T-helper 17 cell (primary cell): ENCODE measurements at regions not wholly inside any gene's neighbourhood (a gene's known extent, or its start where the extent isn't known, plus 50 kb on each side); places are given as distances from the start of the nearest gene placed in this dataset.

Experiments used
- ATAC-seq: fragments of 150-1000 bp; cut with Tn5 transposase; 2 replicates; pipeline ENCODE4 v1.10.0; 2021; ENCODE audit warnings: mild to moderate bottlenecking, moderate library complexity
- DNase-seq, 3 donors: peaks; one replicate each; pipeline versions ENCODE4 v3.0.0 to v3.0.0-alpha.2; 2020 to 2021
- H3K9me3 ChIP-seq: one replicate; pipeline ENCODE4 v1.7.0; 2013; ENCODE audit warnings: low read length, mild to moderate bottlenecking; ENCODE audit not compliant: control insufficient read depth, poor library complexity, severe bottlenecking
- H3K27ac Mint-ChIP-seq: one replicate; pipeline ENCODE4 v1.8.0; 2022; ENCODE audit warnings: mild to moderate bottlenecking, moderate library complexity, mixed read lengths
- H3K27me3 Mint-ChIP-seq: one replicate; pipeline ENCODE4 v1.8.0; 2022; ENCODE audit warnings: mixed read lengths
- H3K36me3 Mint-ChIP-seq: one replicate; pipeline ENCODE4 v1.8.0; 2022; ENCODE audit warnings: low read depth, mixed read lengths
- H3K4me1 Mint-ChIP-seq: one replicate; pipeline ENCODE4 v1.8.0; 2022; ENCODE audit warnings: mild to moderate bottlenecking, mixed read lengths
- H3K4me3 Mint-ChIP-seq: one replicate; pipeline ENCODE4 v1.8.0; 2022; ENCODE audit warnings: mild to moderate bottlenecking, moderate library complexity, mixed read lengths

DNA sequence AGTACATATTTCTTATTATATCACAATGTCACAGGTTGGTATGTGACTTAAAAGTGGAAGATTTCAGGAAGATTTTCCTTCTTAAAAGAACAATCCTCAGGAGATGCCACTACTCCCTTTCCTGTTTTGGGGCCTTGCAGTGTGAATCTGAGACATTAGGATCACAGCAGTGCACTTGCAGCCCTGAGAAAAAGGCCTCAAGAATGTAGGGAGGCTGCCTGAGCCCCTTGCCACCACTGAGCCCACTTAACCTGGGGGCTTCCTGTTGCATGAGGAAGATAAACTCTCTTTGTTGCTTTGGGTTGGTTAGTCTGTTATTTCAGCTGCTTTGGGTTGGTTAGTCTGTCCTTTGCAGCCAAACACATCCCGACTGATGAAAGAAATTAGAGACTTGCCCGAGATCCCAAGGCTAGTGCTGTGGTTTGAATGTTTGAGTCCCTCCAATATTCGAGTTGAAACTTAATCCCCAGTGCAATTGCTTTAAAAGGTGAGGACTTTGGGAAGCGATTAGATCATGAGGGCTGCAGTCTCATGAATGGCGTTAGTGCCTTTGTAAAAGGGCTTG, 151.3 kb upstream of the SP4 start:
- Mint-ChIP-seq H3K4me1 (no peaks in the 10 kb centered on the region), H3K27me3 (no peaks in the 10 kb centered on the region), H3K36me3 (no peaks in the 10 kb centered on the region), H3K27ac (no peak overlapping the region), H3K4me3 (no peak overlapping the region)
- ATAC-seq: no peak
- DNase-seq: no peak
- no peaks in the 10 kb centered on the region for H3K9me3 ChIP-seq

DNA sequence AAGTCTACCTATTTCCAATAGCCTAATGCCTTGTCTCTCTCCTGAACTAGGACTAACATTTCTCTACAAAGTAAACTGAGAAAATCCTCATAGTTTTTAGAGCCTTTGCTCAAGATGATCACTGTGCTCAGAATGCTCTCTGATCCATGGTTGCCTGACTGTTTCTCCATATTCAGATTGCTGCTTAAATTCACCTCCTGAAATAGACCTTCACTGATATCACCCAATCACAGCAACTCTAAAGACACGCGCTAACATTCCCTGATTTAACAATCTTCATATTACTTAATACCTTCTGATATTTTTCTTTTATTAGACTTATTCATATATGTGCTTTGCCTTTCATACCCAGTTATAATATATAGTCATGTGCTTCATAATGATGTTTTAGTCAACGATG, 148.9 kb upstream of the SP4 start:
- no peak for DNase-seq
- no peaks in the 10 kb centered on the region for H3K9me3 ChIP-seq
- Mint-ChIP-seq H3K36me3 (no peaks in the 10 kb centered on the region), H3K27me3 (no peaks in the 10 kb centered on the region), H3K27ac (no peak overlapping the region), H3K4me3 (no peak overlapping the region), H3K4me1 (no peaks in the 10 kb centered on the region)
- ATAC-seq: no peak

DNA sequence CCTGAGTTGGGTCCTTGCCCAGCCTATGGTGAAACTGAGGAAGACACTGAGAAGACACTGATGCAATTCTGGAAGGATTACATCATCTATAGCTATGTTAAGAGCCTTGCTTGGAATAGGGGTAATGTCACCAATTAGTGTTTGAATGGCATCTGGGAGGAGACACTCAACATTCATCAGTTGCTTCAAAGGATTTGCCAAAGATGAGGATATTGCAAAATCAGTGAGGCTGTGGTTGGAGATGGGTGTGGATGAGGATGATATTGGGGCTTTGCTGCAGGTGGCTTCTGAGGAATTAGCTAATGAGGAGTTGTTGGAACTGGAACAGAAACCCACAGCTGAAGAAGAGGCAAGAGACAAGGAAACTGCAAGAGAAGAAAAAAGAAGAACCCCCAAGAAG, 146.7 kb upstream of the SP4 start:
- no peak overlapping the region for H3K4me3 Mint-ChIP-seq
- H3K27ac Mint-ChIP-seq: no peak overlapping the region
- ATAC-seq: no peak
- H3K27me3 Mint-ChIP-seq: no peaks in the 10 kb centered on the region
- H3K4me1 Mint-ChIP-seq: no peaks in the 10 kb centered on the region
- no peak for DNase-seq
- no peaks in the 10 kb centered on the region for H3K9me3 ChIP-seq
- H3K36me3 Mint-ChIP-seq: no peaks in the 10 kb centered on the region

DNA sequence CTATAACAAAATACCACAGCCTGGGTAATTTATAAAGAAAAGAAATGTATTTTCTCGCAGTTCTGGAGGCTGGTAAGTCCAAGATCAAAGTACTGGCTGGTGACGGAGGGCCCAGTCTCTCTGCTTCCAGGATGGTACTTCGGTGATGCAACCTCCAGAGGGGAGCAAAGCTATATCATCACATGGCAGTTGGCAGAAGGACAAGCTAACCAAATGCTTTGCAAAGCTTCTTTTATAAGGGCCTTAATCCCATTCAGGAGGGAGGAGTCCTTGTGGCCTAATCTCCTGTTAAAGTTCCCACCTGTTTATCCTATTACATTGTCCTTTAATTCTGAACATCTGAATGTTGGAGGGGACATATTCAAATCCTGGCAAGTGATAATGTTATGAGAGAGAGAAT, 134.1 kb upstream of the SP4 start:
- H3K9me3 ChIP-seq: no peaks in the 10 kb centered on the region
- Mint-ChIP-seq H3K4me3 (no peak overlapping the region), H3K27ac (no peak overlapping the region), H3K4me1 (no peaks in the 10 kb centered on the region), H3K36me3 (peaks cover 2% of the 10 kb centered on the region), H3K27me3 (peaks cover 7% of the 10 kb centered on the region)
- ATAC-seq (no peak), DNase-seq (no peak)

DNA sequence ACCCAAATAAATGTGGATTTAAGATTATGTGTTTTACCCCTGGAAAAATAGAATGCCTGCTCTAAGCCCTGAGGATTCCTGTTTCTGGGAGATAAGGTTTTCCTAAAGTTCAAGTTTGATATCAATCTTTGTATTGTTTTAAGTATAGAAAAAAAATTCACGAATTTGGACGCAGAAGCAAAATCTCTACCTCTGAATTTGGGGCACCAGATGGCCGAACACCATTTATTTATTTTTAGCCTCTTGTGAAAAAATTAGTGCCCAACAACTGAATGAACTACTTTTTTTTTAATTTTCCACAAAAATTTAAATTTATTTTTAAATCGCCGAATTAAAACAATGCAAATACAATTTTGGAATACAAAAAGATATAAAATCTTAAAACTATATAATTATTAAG, 128.1 kb upstream of the SP4 start:
- no peaks in the 10 kb centered on the region for H3K9me3 ChIP-seq
- Mint-ChIP-seq H3K4me3 (no peak overlapping the region), H3K36me3 (peaks cover under 1% of the 10 kb centered on the region), H3K27ac (no peak overlapping the region), H3K4me1 (no peaks in the 10 kb centered on the region), H3K27me3 (peaks cover 3% of the 10 kb centered on the region)
- ATAC-seq (no peak), DNase-seq (no peak)

DNA sequence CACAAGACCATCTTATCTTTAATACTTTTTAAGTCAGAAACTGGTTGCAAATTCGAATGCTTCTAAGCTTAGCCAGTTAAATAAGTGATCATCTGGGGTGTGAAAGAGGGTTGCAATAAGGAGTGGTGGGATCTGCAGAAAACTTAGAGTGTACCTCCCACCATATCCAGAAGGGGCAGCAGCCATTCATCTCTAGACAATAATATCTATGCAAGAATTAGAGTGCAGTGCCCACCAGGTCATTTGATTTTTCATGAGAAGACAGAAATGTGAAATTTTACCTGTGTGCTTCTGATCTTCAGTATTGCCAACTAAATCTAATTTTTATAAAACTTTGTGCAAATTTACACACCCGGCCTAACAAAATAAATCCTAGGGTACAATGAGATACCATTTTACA, 127.2 kb upstream of the SP4 start:
- Mint-ChIP-seq H3K27ac (no peak overlapping the region), H3K4me3 (no peak overlapping the region), H3K27me3 (no peaks in the 10 kb centered on the region), H3K36me3 (no peaks in the 10 kb centered on the region), H3K4me1 (no peaks in the 10 kb centered on the region)
- no peak for ATAC-seq
- no peaks in the 10 kb centered on the region for H3K9me3 ChIP-seq
- DNase-seq: no peak

DNA sequence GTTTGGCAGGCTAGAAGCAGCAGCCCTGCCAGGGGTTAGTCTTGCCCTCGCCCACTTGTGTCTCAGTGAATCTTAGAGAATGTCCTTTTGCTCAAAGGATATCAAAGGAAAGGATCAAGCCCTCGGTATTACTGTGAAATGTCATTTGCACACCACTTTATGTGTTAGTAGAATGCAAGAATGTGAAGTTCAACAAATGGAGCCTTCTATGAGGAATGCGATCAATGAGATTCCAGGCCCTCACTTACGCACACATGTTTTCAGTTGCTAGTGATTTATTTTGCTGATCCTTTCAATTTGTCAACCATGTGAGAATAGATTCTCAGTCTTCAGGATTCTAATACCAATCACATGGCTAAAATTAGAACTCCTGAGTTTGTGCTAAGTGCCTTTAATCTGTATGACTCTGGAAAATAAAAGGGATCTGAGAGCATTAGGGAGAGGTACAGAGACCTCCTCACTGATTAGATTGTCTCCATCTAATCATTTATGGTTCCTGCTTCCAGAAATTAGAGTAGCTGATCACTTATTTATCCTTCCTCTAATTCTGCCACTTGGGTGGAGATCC, 123.0 kb upstream of the SP4 start:
- no peaks in the 10 kb centered on the region for H3K9me3 ChIP-seq
- Mint-ChIP-seq H3K4me3 (no peak overlapping the region), H3K36me3 (no peaks in the 10 kb centered on the region), H3K4me1 (no peaks in the 10 kb centered on the region), H3K27ac (no peak overlapping the region), H3K27me3 (no peaks in the 10 kb centered on the region)
- DNase-seq (no peak), ATAC-seq (no peak)

DNA sequence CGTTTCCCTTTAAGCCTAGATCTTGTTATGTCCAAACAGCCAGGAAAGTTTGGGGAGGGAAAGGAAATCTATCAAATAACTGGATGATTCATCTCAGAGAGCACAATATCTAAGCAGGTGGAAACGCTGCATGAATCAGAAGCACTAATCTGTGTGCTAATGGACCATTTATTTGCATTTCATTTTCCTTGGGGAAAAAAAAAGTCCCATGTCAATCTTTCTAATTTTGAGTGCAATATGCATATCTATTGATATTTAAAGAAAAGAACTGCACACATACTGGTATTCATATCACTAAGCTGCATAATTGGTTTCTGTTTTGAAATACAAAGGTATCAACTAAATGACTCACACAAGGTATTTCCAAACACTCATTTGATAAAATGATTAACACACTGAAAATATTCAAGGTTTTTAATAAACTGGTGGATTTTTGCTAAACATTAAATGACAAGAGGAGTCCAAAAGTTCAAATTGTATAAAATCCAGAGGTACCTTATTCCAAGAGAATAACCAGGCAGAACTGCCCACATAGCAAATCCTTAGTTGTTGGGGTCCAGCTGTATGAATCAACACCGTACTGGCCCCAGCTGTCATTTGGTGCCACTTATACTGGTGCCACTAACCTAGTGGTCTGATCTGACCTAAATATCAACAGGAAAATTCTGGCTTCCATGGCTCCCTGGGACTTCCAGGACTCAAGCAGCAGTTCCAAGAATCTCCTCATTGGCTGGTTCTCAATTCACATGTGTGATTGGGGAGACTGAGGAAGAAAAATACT, 122.2 kb upstream of the SP4 start:
- H3K9me3 ChIP-seq: no peaks in the 10 kb centered on the region
- Mint-ChIP-seq H3K27ac (no peak overlapping the region), H3K27me3 (no peaks in the 10 kb centered on the region), H3K4me3 (no peak overlapping the region), H3K36me3 (no peaks in the 10 kb centered on the region), H3K4me1 (no peaks in the 10 kb centered on the region)
- DNase-seq (no peak), ATAC-seq (no peak)

DNA sequence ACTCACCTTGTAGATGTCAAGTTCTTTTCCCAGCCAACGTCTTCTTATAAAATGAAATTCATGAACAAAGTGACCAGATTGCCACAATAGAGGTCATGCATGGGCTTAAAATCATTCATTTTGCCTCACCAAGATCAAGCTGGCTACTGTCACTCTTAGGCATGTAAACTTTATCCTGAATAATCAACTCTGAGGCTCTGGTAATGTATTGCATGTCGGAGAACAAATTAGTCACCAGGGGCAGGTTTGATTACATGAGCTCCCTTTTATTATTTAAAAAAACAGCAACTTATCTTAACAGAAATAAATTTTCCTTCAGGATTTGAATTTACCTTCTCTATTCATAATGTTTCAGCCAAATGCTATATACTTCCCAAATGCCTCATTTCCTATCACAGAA, 112.9 kb upstream of the SP4 start:
- H3K4me3 Mint-ChIP-seq: no peak overlapping the region
- H3K4me1 Mint-ChIP-seq: no peaks in the 10 kb centered on the region
- no peak for ATAC-seq
- H3K27me3 Mint-ChIP-seq: no peaks in the 10 kb centered on the region
- H3K9me3 ChIP-seq: no peaks in the 10 kb centered on the region
- no peaks in the 10 kb centered on the region for H3K36me3 Mint-ChIP-seq
- DNase-seq: no peak
- no peak overlapping the region for H3K27ac Mint-ChIP-seq

DNA sequence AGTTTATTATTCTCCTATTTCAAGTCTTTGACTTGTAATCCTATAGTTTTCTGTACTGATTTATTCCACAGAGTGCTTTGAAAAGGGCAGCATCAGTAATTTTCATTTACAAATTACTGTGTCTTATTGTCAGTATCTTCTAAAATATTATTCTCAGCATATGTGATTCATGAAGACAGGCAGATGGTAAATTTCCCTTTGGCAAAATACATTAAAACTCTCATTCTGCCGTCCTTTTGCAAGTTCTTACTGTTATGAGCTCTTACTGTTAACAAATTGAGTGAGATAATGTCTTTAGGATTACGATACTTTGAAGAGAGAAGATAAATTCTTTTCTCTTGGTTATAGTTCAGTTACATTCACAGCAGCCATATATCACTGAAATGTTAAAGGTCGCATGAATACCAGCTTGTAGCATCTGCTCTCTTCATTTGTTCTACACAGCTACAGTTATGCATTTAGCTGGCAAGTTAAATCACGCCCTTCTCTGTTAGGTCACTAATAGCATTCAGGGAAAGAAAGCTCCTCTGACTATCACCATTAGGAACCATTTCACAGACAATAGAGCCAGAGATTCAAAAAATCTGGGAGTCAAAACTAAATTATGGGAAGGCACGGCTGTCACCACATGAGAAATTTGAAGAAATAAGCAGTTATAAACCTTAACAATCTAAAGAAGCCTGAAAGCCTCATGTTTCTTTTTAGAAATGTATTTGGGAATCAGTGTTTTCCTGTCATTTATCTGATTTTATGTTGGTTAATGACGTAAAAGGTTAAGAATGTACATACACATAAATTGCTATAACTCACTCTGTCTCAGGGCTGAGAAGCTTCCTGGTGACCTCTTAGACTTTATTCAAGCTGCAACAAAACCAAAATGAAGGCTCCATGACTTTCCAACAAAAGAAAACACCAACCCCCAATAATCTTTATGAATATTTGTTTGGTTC, 109.6 kb upstream of the SP4 start:
- ATAC-seq: no peak
- Mint-ChIP-seq H3K27me3 (no peaks in the 10 kb centered on the region), H3K27ac (no peak overlapping the region), H3K4me3 (no peak overlapping the region), H3K4me1 (no peaks in the 10 kb centered on the region), H3K36me3 (no peaks in the 10 kb centered on the region)
- no peak for DNase-seq
- H3K9me3 ChIP-seq: no peaks in the 10 kb centered on the region

DNA sequence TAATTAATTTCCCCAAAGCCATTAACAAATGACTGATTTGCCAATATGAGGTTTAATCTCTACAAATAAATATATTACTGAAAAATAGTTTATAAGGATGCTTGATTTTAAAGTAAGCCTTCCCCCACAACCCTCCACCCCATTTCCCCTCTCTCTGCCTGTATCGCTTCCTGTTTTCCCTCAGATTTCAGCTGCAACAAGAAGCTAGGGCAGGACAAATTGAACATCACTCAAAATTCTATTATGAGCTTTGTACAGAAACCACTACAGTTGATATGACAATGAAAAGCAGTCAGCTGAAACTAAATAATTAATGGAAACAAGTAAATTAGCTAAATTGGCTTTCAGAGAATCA, 109.0 kb upstream of the SP4 start:
- Mint-ChIP-seq H3K27me3 (no peaks in the 10 kb centered on the region), H3K4me3 (no peak overlapping the region), H3K36me3 (no peaks in the 10 kb centered on the region), H3K4me1 (no peaks in the 10 kb centered on the region), H3K27ac (no peak overlapping the region)
- no peak for DNase-seq
- H3K9me3 ChIP-seq: no peaks in the 10 kb centered on the region
- ATAC-seq: no peak

DNA sequence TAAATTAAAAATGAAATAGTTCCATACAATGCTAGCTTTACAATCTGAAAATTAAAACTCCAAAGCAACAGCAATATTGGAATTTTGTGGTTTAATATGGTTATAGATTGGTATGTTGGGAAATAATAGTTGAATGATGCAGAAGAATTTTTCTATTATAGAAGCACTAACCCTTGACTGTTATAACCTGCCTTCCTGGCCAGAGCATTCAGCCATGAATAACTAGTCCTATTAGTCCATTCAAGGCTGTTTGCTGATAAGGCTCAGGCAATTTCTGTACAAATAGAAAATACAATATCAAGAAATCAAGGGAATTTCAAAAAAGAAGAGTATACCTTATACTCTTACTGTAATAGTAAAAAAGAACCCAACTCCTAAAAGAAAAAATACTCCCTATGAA, 101.6 kb upstream of the SP4 start:
- DNase-seq (no peak), ATAC-seq (no peak)
- no peaks in the 10 kb centered on the region for H3K36me3 Mint-ChIP-seq
- H3K9me3 ChIP-seq: no peaks in the 10 kb centered on the region
- H3K27me3 Mint-ChIP-seq: no peaks in the 10 kb centered on the region
- H3K4me1 Mint-ChIP-seq: no peaks in the 10 kb centered on the region
- H3K27ac Mint-ChIP-seq: no peak overlapping the region
- H3K4me3 Mint-ChIP-seq: no peak overlapping the region

DNA sequence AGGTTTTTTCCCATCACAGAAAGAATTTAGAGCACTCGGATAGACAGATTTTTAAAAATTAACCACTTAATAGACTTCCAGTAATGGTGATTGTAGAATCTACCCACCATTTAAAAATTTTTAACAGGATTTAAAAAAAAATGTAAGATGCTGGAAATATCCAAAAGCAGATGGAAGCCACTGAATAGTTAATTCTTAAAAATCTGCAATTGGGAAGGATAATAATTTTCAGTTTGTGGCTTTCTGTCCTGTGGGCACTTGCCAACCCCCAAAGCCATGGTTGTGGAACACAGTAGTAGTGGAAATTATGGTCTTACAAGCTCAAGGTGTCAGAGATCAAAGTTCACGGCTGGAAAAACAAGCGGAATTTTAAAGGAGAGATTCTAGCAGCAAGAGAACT, 101.0 kb upstream of the SP4 start:
- no peaks in the 10 kb centered on the region for H3K9me3 ChIP-seq
- DNase-seq: no peak
- Mint-ChIP-seq H3K4me3 (no peak overlapping the region), H3K36me3 (no peaks in the 10 kb centered on the region), H3K27me3 (no peaks in the 10 kb centered on the region), H3K4me1 (no peaks in the 10 kb centered on the region), H3K27ac (no peak overlapping the region)
- no peak for ATAC-seq
